HG02870 (cell line): ENCODE measurements at regions not wholly inside any gene's neighbourhood (a gene's known extent, or its start where the extent isn't known, plus 50 kb on each side); places are given as distances from the start of the nearest gene placed in this dataset.
"Not testable (repeated sequence)": the region's sequence is repeated elsewhere in the genome, so short reads cannot be mapped to it uniquely, and the experiment has no call there.

Experiments
- ATAC-seq: cut with Tn5 transposase; IDR thresholded peaks from one replicate; pipeline ENCODE4 v1.9.1; 2021; ENCODE audit warnings: mild to moderate bottlenecking, moderate library complexity; ENCODE audit not compliant: unreplicated experiment

DNA sequence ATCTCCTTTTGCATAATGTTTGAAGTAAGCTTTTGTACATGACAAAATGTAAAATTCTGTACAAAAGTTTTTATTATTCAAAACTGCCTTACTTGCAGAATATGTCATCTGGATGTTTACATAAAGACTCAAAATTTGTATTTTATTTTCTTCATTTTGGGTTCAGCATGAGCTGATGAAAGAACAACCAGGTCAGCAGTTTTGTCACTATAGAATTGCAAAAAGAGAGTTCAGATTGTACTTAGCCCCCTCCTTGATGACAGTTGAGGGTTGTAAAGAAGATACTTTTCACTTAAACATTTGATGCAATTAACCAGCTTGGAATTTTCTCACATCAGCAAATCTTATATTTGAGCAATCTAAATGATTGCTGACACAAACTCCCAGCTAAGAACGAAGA lies 669.3 kb downstream of the PLA2G4A start:
- no peak for ATAC-seq

DNA sequence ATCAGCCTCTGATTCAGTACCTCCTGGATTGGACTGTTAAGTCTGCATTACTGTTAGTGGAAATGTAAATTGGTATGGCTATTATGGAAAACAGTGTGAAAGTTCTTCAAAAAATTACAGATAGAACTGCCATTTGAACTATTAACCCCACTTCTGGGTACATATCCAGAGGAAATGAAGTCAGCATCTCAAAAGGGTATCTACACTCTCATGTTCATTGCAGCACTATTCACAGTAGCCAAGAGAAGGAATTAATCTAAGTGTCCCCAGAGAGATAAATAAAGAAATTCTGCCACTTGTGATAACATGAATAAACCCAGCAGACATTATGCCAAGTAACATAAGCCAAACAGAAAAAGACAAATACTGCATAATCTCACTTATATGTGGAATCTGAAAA lies 676.0 kb downstream of the PLA2G4A start:
- ATAC-seq, result no peak

DNA sequence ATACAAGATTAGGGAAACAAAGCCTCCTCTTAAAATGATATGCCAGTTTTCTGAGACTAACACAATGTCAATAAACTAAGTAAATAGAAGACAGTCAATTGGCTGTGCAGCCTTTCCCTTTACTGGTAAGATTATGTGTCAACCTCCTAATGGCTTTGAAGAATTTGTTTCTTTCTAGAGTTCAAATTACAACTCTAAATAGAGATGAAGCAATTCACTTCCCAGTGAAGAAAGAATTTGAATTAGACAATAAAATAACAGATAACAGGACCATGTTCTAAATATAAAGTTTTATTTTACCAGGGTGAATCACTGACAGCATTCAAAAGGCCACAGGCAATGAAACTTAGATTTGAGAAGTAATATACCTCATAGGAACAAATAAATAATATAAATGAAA lies 680.3 kb downstream of the PLA2G4A start:
- ATAC-seq, result no peak

DNA sequence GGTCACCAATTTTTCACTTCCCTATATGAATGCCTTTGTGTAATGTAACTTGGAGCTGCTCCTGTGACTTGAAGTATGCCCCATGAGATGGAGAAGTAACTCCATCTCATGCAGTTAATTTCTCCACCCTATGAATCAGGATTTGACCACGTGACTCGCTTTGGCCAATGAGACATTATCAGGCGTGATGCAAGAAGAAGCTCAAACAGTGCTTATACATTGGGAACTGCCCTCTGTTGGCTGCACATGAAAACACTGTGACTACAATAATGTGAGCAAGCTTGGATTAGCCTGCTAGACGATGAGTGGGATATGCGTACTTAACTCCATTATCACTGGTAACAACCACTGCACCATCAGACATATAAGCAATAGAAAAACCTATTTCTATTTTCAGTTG lies 684.4 kb downstream of the PLA2G4A start:
- ATAC-seq, result no peak

DNA sequence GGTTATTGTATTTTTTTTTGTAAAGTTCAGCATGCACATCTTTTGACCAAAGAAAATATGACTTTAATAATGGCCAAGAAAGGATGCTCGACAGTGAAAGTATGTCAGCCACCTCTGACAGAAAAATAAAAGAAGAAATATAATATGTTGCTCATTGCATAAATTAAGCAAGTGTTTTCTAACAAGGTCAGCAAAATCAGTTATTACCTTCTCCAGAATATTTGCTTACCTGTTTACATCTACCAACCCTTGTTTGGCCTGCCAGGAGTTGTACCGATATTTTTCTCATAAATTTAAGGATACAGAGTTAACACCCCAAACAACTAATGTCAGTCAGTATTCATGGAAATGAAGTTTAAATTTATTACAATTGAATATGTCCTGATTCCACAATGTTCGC lies 685.4 kb downstream of the PLA2G4A start:
- no peak for ATAC-seq

DNA sequence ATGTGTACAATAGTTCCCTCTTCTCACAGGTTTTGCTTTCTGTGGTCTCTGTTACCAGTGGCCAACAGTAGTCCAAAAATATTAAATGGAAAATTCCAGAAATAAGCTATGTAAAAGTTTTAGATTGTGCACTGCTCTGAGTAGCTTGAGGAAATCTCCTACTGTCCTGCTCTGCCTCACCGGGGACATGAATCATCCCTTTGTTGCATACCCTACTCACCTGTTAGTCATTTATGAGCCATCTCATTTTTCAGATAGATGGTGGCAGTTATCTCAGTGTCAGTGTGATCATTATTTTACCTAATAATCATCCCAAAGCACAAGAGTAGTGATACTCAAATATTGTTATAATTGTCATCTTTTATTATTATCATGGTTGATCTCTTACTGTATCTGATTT lies 688.1 kb downstream of the PLA2G4A start:
- no peak for ATAC-seq

DNA sequence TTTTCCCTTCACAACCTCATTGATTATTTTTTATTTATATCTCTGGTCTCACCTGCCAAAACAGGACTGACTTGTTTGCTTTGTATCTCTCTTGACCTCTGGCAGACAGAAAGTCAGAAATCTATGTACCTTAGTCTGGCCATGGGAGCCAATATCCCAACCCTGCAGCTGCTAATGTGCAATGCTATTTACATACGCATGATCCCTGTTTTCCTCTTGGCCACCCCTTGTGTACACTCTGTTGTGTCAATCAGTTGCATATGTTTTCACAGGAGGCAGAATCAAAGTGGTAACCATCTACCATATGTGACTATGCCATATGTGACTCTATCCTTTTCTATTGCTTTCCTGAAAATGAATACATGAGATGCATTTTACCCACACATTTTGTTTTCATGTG lies 688.8 kb downstream of the PLA2G4A start:
- ATAC-seq, result no peak

DNA sequence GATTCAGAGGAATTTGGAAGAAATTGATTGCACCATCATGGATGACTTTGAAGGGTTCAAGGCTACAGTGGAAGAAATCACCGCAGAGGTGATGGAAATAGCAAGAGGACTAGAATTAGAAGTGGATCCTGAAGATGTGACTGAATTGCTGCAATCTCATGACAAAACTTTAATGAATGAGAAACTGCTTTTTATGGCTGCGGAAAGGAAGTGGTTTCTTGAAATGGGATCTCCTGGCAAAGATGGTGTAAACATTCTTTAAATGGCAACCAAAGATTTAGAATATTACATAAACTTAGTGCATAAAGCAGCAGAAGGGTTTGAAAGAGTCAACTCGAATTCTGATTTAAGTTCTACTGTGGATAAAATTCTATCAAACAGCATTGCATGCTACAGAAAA lies 698.6 kb downstream of the PLA2G4A start:
- ATAC-seq, result no peak

DNA sequence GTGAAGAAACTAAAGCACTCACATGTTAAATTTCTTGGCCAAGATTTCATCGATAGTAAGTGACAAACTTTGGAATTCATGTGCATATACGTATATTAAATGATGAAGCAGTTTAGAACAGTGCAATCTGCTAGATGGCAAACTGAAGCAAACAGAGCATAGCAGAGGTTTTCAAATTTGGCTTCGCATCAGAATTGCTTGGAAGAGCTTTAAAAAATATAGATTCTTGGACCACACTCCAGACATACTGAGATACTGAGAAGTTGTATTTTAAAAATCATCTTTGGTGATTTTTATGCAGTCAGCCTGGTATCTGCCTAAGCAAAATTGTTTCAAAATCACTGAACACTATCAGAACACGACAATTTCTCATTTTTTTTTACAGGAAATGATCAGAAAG lies 709.2 kb downstream of the PLA2G4A start:
- no peak for ATAC-seq

DNA sequence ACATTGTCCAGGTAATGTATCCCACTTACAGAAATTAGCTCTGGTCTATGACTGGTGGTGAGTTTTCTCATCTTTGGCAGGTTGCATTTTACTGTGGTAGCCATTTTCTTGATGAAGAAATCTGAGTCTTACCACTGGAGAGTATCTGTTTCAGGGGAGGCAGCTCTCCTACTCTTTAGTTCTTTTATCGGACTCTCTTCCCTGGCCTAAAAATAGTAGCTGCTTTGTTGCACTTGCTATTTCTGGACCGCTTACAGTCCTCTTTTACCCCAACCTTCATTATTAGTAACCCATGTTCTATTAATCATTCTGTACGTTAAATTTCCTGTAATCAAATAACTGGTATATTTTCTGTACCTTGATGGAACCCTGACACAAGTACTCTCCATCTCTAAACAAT lies 720.8 kb downstream of the PLA2G4A start:
- no peak for ATAC-seq

DNA sequence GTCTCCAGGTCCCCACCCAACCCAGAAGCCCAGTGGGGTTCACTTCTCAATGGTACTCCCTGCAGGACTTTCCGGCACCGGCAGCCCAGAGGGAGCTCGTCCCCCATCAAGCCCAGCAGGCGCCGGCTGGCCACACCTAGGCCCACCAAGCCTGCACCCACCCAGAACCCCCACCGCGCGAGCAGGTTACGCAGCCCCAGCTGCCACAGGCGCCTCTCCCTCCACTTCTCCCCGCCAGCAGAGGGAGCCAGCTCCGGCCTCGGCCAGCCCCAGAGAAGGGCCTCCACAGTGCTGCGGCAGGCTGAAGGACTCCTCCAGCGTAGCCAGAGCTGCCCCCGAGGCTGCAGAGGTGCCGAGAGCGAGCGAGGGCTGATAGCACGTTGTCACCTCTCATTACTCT lies 722.3 kb downstream of the PLA2G4A start:
- ATAC-seq, result no peak

DNA sequence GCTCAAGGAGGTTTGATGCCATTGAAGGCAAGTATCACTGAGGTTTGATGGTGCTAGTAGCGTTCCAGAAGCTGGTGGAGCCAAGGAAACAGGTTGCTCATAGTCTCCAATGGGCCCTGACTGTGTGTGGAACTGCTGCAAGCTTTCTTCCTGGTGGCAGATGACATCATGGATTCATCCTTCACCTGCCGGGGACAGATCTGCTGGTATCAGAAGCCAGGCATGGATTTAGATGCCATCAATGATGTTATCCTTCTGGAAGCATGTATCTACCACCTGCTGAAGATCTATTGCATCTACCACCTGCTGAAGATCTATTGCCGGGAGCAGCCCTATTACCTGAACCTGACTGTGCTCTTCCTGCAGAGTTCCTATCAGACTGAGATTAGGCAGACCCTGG lies 734.4 kb downstream of the PLA2G4A start:
- ATAC-seq, result no peak

DNA sequence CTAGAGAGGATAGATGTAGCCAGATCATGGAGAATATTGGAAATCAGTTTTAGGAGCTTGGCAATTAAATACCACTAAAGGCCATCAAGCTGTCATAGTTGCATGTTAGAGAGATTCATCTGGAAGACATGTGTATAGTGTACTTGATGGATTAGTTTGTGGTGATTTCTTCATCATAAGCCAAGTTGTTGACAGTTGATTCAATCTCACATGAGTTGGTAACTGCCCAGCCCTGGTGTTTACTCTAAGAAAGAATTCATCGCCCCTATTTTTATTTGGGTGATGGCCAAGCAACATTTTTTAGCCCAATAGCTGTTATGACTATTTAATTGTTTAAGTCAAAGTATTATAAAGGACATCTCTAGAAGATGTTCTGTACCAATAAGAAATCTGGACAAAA lies 737.6 kb downstream of the PLA2G4A start:
- no peak for ATAC-seq

DNA sequence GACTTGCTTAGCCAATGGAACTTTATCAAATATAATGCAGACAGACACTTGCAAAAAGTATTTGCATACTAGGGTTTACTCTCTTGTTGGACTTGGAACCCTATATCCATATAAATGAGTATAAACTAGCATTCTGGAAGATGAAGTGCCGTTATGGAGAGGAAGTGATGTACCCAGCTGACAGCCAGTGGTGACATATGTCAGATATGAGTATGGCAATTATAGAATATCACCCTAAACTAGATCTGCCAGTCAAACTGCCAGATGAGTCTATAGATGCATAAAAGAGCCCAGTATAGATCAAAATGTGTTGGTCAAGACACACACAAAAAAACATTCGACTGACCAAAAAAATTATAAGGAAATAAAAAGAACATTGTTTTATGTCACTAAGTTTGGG lies 739.3 kb downstream of the PLA2G4A start:
- ATAC-seq, result no peak

DNA sequence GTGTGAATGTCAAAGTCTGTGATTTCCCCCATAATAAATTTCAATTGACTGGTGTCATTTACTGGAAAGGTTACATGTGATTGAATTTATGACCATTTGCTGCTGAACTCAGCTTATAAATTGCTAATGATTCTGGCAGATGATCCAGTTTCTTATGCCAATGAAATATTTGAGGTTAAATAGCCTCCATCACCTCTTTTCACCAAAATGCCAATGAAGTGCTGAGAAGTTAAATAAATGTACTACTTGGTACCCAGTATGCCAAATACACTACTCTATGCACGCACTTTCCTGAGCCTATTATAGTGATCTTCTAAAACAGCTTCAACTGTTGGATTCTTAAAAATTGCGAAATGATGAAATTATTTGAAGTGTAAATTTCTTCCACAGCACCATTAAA lies 741.4 kb downstream of the PLA2G4A start:
- ATAC-seq, result no peak

DNA sequence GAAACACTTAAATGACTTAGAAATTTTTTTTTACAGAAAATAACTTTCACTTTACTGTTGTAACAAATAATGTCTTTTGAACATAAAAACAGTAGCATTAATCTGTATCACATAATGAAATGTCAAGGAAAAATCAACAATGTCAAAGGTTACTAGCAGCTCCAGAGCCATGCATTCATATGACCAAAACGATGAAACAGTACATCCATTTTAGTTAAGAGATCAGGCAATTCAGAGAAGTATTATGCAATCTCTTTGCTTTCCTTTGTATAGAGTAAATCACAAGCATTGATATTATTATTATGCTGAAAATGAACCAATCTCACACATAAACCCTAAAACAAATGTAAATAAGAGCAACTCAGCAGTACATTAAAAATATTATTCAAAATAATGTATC lies 748.9 kb downstream of the PLA2G4A start:
- no peak for ATAC-seq

DNA sequence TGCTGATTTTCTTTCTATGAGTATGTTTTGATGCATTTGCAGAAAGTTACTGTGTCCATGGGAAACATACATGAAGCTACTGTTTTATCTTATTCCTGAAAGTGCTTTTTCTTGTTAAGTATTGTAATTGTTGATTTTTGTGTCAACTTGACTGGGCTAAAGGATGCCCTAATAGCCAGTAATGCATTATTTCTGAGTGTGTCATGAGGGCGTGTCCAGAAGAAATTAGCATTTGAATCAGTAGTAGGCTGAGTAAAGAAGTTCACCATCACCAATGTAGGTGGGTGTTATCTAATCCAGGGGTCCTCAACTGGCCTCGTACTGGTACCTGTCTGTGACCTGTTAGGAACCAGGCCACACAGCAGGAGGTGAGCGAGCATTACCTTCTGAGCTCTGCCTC lies 760.2 kb downstream of the PLA2G4A start:
- no peak for ATAC-seq

DNA sequence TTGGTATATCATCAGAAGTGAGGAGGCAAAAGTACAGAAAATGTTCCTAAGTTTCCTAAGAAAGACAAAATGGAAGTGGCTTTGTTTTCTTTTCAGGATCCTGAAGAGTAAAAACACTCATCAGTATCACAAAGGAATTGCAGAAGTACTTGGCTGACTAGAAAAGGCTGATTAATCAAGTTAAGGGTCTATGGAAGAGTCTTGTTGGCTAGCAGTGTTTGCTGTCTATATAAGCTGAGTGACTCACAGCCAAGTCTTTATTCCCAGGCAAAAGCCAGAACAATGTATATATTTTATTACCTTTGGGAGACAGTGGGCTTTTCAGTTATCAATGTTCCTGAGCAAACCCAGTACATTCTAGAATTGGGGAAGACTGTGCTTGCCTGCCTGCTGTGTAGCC lies 777.0 kb downstream of the PLA2G4A start:
- ATAC-seq, result no peak

DNA sequence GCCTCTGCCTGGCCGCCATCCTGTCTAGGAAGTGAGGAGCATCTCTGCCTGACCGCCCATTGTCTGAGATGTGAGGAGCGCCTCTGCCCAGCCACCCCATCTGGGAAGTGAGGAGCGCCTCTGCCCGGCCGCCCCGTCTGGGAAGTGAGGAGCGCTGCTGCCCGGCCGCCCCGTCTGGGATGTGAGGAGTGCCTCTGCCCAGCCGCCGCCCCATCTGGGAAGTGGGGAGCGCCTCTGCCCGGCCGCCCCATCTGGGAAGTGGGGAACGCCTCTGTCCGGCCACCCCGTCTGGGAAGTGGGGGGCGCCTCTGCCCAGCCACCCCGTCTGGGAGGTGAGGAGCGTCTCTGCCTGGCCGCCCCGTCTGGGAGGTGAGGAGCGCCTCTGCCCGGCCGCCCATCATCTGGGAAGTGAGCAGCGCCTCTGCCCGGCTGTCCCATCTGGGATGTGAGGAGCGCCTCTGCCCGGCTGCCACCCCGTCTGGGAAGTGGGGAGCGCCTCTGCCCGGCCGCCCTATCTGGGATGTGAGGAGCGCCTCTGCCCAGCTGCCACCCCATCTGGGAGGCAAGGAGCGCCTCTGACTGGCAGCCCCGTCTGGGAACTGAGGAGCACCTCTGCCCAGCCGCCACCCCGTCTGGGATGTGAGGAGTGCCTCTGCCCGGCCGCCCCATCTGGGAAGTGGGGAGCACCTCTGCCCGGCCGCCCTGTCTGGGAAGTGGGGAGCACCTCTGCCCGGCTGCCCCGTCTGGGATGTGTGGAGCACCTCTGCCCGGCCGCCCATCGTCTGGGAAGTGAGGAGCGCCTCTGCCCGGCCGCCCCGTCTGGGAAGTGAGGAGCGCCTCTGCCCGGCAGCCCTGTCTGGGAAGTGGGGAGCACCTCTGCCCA lies 787.3 kb downstream of the PLA2G4A start:
- not testable (repeated sequence) for ATAC-seq

DNA sequence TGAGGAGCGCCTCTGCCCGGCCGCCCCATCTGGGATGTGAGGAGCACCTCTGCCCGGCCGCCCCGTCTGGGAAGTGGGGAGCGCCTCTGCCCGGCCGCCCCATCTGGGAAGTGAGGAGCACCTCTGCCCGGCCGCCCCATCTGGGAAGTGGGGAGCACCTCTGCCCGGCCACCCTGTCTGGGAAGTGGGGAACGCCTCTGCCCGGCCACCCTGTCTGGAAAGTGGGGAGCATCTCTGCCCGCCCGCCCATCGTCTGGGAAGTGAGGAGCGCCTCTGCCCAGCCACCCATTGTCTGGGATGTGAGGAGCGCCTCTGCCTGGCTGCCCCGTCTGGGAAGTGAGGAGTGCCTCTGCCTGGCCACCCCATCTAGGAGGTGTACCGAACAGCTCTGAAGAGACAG lies 788.1 kb downstream of the PLA2G4A start:
- not testable (repeated sequence) for ATAC-seq

DNA sequence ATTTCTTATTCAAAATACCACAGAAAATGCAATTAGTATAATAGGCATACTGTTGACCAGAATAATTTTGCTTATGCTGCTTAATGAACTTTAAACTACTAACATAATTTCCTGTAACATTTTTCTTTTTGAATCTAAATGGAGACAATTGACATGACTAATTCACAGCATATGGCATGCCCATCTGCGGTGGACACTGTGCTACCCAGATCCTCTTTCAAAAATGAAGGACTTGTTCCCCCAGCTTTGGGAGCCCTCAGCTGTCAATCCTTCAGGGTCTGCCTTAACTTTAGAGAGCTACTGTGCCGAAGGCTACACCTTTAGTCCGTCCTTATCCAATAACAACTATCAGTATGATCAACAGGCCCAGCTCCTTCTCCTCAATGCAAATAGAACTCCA lies 789.0 kb downstream of the PLA2G4A start:
- ATAC-seq, result no peak

DNA sequence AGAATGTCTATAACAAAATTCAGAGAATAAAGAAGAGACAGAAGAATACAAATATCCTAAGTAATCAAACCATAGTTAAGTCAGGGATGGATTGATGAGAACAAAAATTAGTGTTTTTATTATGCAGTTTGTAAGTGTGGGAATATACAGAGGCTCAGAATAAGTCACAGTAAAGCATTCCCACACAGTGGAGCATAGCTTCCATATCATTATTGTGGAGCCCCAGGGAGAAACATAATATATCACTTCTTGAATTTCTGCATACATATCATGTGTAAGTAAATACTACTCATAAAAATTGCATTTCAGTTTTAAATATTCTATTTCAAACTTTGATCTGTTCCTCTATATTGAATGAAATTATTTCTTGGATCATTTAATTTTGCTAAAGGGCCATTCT lies 790.4 kb downstream of the PLA2G4A start:
- no peak for ATAC-seq

DNA sequence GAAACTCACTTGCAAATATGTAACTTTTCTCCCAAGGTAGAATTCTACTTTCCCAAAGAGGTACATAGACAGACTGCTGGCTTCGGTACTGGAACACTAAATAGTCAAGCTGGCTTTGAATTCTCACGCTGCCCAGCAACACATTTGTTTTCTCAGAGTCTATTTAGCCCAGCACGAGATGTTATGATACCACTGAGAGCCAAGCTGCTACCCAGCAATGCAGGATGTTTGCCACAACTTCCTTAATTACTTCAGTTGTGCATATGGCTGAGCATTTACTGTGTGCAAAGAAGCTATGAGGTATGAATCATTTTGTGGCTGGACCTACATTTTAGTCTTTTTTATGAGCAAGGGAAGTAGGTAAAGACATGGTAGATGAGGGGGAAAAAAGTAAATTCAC lies 793.2 kb downstream of the PLA2G4A start:
- ATAC-seq, result no peak
